SK-N-SH (cell line): ENCODE measurements at regions not wholly inside any gene's neighbourhood (a gene's known extent, or its start where the extent isn't known, plus 50 kb on each side); places are given as distances from the start of the nearest gene placed in this dataset.

Experiments used
- CTCF ChIA-PET: fragments of 300-600, 350-600 bp; formaldehyde crosslinking; extraction: SDS; loops from one replicate; lab custom pipeline; 2021; lab: Yijun Ruan, JAX
- POLR2A ChIA-PET: fragments of 350-600 bp; sonication (Branson Sonifier 250); formaldehyde crosslinking; extraction: SDS; loops from one replicate; lab custom pipeline; 2020; ENCODE audit warnings: antibody characterized with exemption, inconsistent platforms; lab: Yijun Ruan, JAX
- DNase-seq: peaks from one replicate; pipeline ENCODE4 v3.0.0; 2012
- H2AFZ ChIP-seq: fragments of 200-600 bp; sonication (generic); 2 replicates; pipeline ENCODE4 v1.8.1; 2016; ENCODE audit warnings: antibody characterized with exemption, mild to moderate bottlenecking, low read depth
- H3F3A ChIP-seq: fragments of 200-600 bp; sonication (generic); replicated peaks from 2 replicates; pipeline ENCODE3; 2016; ENCODE audit warnings: antibody characterized with exemption, mild to moderate bottlenecking; ENCODE audit not compliant: insufficient read depth
- H3K27ac ChIP-seq, 2 experiments: fragments of 200-500 bp in 1 of 2; fragments of 200-600 bp in 1 of 2; sonication (Bioruptor generic) in 1 of 2; sonication (generic), shearing (Covaris generic) in 1 of 2; 2 replicates each; pipeline versions ENCODE4 v1.5.1 to v1.6.1; 2014 to 2016; ENCODE audit warnings: low read depth in 2 of 2, inconsistent platforms in 1 of 2, low read length in 1 of 2, mild to moderate bottlenecking in 1 of 2, mixed read lengths in 1 of 2
- H3K27me3 ChIP-seq: fragments of 200-600 bp; sonication (generic), shearing (Covaris generic); 2 replicates; pipeline ENCODE4 v1.6.1; 2016; ENCODE audit warnings: mixed run types; ENCODE audit not compliant: insufficient read depth
- H3K36me3 ChIP-seq, 2 experiments: fragments of 200-500 bp in 1 of 2; fragments of 200-600 bp in 1 of 2; sonication (Bioruptor generic) in 1 of 2; sonication (generic) in 1 of 2; replicated peaks in 1 of 2; 2 replicates each; pipeline versions ENCODE3 to v1.5.1; 2014 to 2016; ENCODE audit warnings: low read length in 1 of 2, mild to moderate bottlenecking in 1 of 2; ENCODE audit not compliant: insufficient read depth in 2 of 2, control insufficient read depth in 1 of 2
- H3K4me1 ChIP-seq, 2 experiments: fragments of 200-500 bp in 1 of 2; fragments of 200-600 bp in 1 of 2; sonication (Bioruptor generic) in 1 of 2; sonication (generic), shearing (Covaris generic) in 1 of 2; 2 replicates each; pipeline versions ENCODE4 v1.5.1 to v1.6.1; 2014 to 2016; ENCODE audit warnings: low read depth in 1 of 2, low read length in 1 of 2, mixed run types in 1 of 2; ENCODE audit not compliant: insufficient read depth in 2 of 2, control insufficient read depth in 1 of 2
- H3K4me2 ChIP-seq: fragments of 200-600 bp; sonication (generic), shearing (Covaris generic); 2 replicates; pipeline ENCODE4 v1.6.1; 2017; ENCODE audit warnings: mixed run types
- H3K4me3 ChIP-seq, 2 experiments: fragments of 200-500 bp in 1 of 2; fragments of 200-600 bp in 1 of 2; sonication (Bioruptor generic) in 1 of 2; sonication (generic), shearing (Covaris generic) in 1 of 2; 2 replicates each; pipeline versions ENCODE4 v1.5.1 to v1.8.1; 2014 to 2016; ENCODE audit warnings: low read depth in 2 of 2, inconsistent platforms in 1 of 2, low read length in 1 of 2, mild to moderate bottlenecking in 1 of 2, mixed read lengths in 1 of 2, moderate library complexity in 1 of 2
- H3K79me2 ChIP-seq: fragments of 200-600 bp; sonication (generic); 2 replicates; pipeline ENCODE4 v1.8.1; 2017; ENCODE audit warnings: mild to moderate bottlenecking; ENCODE audit not compliant: insufficient read depth
- H3K9ac ChIP-seq: fragments of 200-600 bp; sonication (generic); 2 replicates; pipeline ENCODE4 v1.6.1; 2017; ENCODE audit warnings: mixed run types
- H3K9me2 ChIP-seq: fragments of 200-600 bp; sonication (generic); 2 replicates; pipeline ENCODE4 v1.6.1; 2017; ENCODE audit warnings: mixed run types
- H3K9me3 ChIP-seq: fragments of 200-600 bp; sonication (generic); 2 replicates; pipeline ENCODE4 v1.6.1; 2017; ENCODE audit warnings: mixed run types, mild to moderate bottlenecking, moderate library complexity
- H4K20me1 ChIP-seq: fragments of 200-600 bp; sonication (generic); 2 replicates; pipeline ENCODE4 v1.6.1; 2017; ENCODE audit warnings: mild to moderate bottlenecking, mixed run types; ENCODE audit not compliant: insufficient read depth
- ELF1 ChIP-seq: IDR thresholded peaks from 2 replicates; pipeline ENCODE4 v1.4.0; 2012
- EP300 ChIP-seq, 2 experiments: IDR thresholded peaks; 2 replicates each; pipeline versions ENCODE4 v1.4.0 to v1.6.1; 2012; ENCODE audit warnings: borderline replicate concordance in 1 of 2, low read depth in 1 of 2, low read length in 1 of 2
- EZH2phosphoT487 ChIP-seq: fragments of 200-600 bp; sonication (generic); IDR thresholded peaks from 2 replicates; pipeline ENCODE4 v1.6.1; 2017; ENCODE audit warnings: low read depth, mixed run types, mild to moderate bottlenecking, antibody characterized with exemption, moderate library complexity, borderline replicate concordance
- FOSL2 ChIP-seq: IDR thresholded peaks from 2 replicates; pipeline ENCODE4 v1.4.0; 2012; ENCODE audit warnings: low read depth, mild to moderate bottlenecking, moderate library complexity, borderline replicate concordance
- IRF3 ChIP-seq: fragments of 150-350 bp; IDR thresholded peaks from 2 replicates; pipeline ENCODE4 v1.6.1; 2016; ENCODE audit warnings: mild to moderate bottlenecking, low read depth, low read length
- JUND ChIP-seq: IDR thresholded peaks from 2 replicates; pipeline ENCODE4 v1.4.0; 2012
- MAX ChIP-seq: IDR thresholded peaks from 2 replicates; pipeline ENCODE4 v1.4.0; 2012; ENCODE audit warnings: low read depth
- MEF2A ChIP-seq: IDR thresholded peaks from 2 replicates; pipeline ENCODE4 v1.4.0; 2012; ENCODE audit warnings: low read depth, borderline replicate concordance
- MXI1 ChIP-seq: IDR thresholded peaks from 2 replicates; pipeline ENCODE4 v1.6.1; 2012; ENCODE audit warnings: mild to moderate bottlenecking, low read depth, low read length, improper control_type of control experiment
- NFIC ChIP-seq: IDR thresholded peaks from 2 replicates; pipeline ENCODE4 v1.4.0; 2012; ENCODE audit warnings: borderline replicate concordance
- POLR2AphosphoS5 ChIP-seq: IDR thresholded peaks from 2 replicates; pipeline ENCODE4 v1.6.1; 2012; ENCODE audit warnings: low read depth, low read length
- RAD21 ChIP-seq: IDR thresholded peaks from 2 replicates; pipeline ENCODE4 v1.6.1; 2012; ENCODE audit warnings: mild to moderate bottlenecking, low read length
- RCOR1 ChIP-seq: fragments of 150-350 bp; IDR thresholded peaks from 2 replicates; pipeline ENCODE4 v1.6.1; 2017; ENCODE audit warnings: antibody characterized with exemption, low read length
- REST ChIP-seq: IDR thresholded peaks from 2 replicates; pipeline ENCODE4 v1.6.1; 2012; ENCODE audit warnings: mild to moderate bottlenecking, low read depth, low read length, moderate library complexity
- RFX5 ChIP-seq: IDR thresholded peaks from 2 replicates; pipeline ENCODE4 v1.6.1; 2012; ENCODE audit warnings: mild to moderate bottlenecking, improper control_type of control experiment, low read length
- SIN3A ChIP-seq: IDR thresholded peaks from 2 replicates; pipeline ENCODE4 v1.6.1; 2012; ENCODE audit warnings: low read depth, mild to moderate bottlenecking, low read length, moderate library complexity, borderline replicate concordance
- TAF1 ChIP-seq: IDR thresholded peaks from 2 replicates; pipeline ENCODE4 v1.6.1; 2012; ENCODE audit warnings: low read depth, mild to moderate bottlenecking, low read length, moderate library complexity, borderline replicate concordance
- TCF12 ChIP-seq: IDR thresholded peaks from 2 replicates; pipeline ENCODE4 v1.4.0; 2012
- USF2 ChIP-seq: fragments of 150-350 bp; IDR thresholded peaks from 2 replicates; pipeline ENCODE4 v1.6.1; 2017; ENCODE audit warnings: antibody characterized with exemption, low read length, low read depth, borderline replicate concordance
- ZBTB33 ChIP-seq: IDR thresholded peaks from 2 replicates; pipeline ENCODE4 v1.4.0; 2012; ENCODE audit warnings: low read depth, borderline replicate concordance
- WGBS: methylation state at CpG from one replicate; pipeline ENCODE4 v1.1.6; 2017; ENCODE audit warnings: low lambda C conversion rate; 5-methylcytosine and 5-hydroxymethylcytosine counted together

- Histone ChIP-seq H3K4me1 (no peaks in the 10 kb centered on the region), H3K27ac (no peak overlapping the region), H4K20me1 (no peaks in the 10 kb centered on the region), H3K36me3 (no peaks in the 10 kb centered on the region), H3K79me2 (no peaks in the 10 kb centered on the region), H3K27me3 (no peaks in the 10 kb centered on the region), H3K9me2 (no peaks in the 10 kb centered on the region), H3K9ac (no peak overlapping the region), H3K4me3 (no peak overlapping the region), H3K9me3 (no peaks in the 10 kb centered on the region), H3K4me2 (no peak overlapping the region; the same call in 1 of the 2 replicates), H2AFZ (no peak overlapping the region; the same call in 1 of the 2 replicates), H3F3A (no peaks in the 10 kb centered on the region)
- DNase-seq: no peak
- 5% methylated on average over 3 of the region's 3 CpGs for WGBS
- ChIA-PET POLR2A (no interaction called here), CTCF (no interaction called here)
- no peak for TF ChIP-seq TAF1
- TF ChIP-seq MXI1: no peak
- no peak for TF ChIP-seq FOSL2
- no peak for TF ChIP-seq RAD21
- no peak for TF ChIP-seq TCF12
- no peak for TF ChIP-seq RFX5
- no peak for TF ChIP-seq REST
- TF ChIP-seq RCOR1: no peak
- TF ChIP-seq NFIC: no peak
- no peak for TF ChIP-seq MEF2A
- TF ChIP-seq POLR2AphosphoS5: no peak
- no peak for TF ChIP-seq EP300 (IDR thresholded peaks at IDR 0.05; ENCODE audit: borderline replicate concordance in 1 of 2, low read depth in 1 of 2, low read length in 1 of 2)
- no peak for TF ChIP-seq JUND
- TF ChIP-seq SIN3A: no peak
- no peak for TF ChIP-seq ZBTB33
- no peak for TF ChIP-seq ELF1
- TF ChIP-seq USF2: no peak
- no peak for TF ChIP-seq IRF3
- TF ChIP-seq MAX: no peak
- no peak for TF ChIP-seq EZH2phosphoT487
Measured at GRCh38 chr2:82320296-82320695, 2015.7 kb upstream of the LRRTM1 start.
